HFF-Myc (cell line): ENCODE measurements at regions not wholly inside any gene's neighbourhood (a gene's known extent, or its start where the extent isn't known, plus 50 kb on each side); places are given as distances from the start of the nearest gene placed in this dataset.

ENCODE experiments used
- DNase-seq: peaks from one replicate; pipeline ENCODE4 v3.0.0-alpha.2; 2011; ENCODE audit warnings: low read depth; ENCODE audit errors: extremely low read depth
- H3K4me3 ChIP-seq: replicated peaks from 2 replicates; pipeline ENCODE4 v1.5.1; 2011; ENCODE audit warnings: low read depth, mild to moderate bottlenecking, control low read depth, low read length
- TF ChIP-seq, protein P1 (sequence below): IDR thresholded peaks from 2 replicates; pipeline ENCODE4 v1.5.1; 2012; ENCODE audit warnings: mild to moderate bottlenecking, low read depth, low read length, control low read depth; ENCODE audit errors: missing control alignments

DNA sequence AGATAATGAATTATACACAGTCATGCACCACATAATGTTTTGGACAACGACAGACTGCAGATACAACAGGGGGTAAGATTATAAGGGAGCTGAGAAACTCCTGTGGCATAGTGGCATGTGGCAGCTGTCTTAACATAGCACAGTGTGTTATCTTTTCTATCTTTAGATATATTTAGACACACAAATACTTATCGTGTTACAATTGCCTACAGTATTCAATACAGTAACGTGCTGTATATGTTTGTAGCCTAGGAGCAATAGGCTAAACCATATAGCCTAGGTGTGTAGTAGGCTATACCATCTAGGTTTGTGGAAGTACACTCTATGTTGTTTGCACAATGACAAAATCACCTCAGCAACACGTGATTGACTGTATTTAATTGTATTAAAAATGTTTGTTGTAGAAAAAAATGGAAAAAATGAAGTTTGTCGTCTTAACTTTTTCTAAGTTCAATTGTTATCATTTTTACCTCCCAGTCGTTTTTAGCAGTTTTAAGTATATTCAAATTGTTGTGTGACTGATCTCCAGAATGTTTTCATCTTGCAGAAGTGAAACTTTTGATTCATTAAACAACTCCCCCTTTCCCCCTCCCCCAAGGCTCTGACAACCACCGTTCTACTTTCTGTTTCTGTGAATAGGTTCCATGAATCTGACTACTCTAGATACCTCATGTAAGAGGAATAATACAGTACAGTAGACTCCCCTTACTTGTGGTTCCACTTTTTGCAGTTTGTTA, 351.0 kb upstream of the B3GALT2 start:
- no peak overlapping the region for H3K4me3 ChIP-seq
- DNase-seq: no peak
- TF ChIP-seq, protein P1, sequence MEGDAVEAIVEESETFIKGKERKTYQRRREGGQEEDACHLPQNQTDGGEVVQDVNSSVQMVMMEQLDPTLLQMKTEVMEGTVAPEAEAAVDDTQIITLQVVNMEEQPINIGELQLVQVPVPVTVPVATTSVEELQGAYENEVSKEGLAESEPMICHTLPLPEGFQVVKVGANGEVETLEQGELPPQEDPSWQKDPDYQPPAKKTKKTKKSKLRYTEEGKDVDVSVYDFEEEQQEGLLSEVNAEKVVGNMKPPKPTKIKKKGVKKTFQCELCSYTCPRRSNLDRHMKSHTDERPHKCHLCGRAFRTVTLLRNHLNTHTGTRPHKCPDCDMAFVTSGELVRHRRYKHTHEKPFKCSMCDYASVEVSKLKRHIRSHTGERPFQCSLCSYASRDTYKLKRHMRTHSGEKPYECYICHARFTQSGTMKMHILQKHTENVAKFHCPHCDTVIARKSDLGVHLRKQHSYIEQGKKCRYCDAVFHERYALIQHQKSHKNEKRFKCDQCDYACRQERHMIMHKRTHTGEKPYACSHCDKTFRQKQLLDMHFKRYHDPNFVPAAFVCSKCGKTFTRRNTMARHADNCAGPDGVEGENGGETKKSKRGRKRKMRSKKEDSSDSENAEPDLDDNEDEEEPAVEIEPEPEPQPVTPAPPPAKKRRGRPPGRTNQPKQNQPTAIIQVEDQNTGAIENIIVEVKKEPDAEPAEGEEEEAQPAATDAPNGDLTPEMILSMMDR: no peak

- DNase-seq: no peak
- H3K4me3 ChIP-seq: no peak overlapping the region
- TF ChIP-seq, protein P1: no peak
Observed at GRCh38 chr1:193533853-193534252, 347.4 kb upstream of the B3GALT2 start.

- TF ChIP-seq, protein P1: no peak
- DNase-seq: no peak
Observed at GRCh38 chr1:193525917-193526710, 339.7 kb upstream of the B3GALT2 start.

DNA sequence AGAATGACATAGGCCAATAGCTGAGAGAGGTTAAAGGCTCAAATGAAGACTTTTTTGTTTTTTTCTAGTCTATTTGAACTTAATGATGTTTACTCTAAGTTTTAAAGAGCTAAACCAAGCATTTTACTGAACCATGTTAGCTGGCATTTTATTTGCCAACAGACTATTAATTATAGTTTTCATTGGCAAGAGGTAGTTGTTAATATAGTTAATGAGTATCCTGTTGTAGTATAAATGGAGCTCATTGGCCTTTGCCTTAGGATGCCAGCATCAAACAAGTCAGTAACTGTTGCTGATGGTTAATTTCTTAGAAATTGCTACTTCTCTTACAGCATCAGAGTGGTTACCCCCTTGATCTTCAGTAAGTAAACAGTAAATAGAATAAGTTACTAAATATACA, 339.0 kb upstream of the B3GALT2 start:
- no peak overlapping the region for H3K4me3 ChIP-seq
- TF ChIP-seq, protein P1: no peak
- no peak for DNase-seq

More at GRCh38 chr1:193525917-193526710, 339.7 kb upstream of the B3GALT2 start:
- no peak overlapping the region for H3K4me3 ChIP-seq

DNA sequence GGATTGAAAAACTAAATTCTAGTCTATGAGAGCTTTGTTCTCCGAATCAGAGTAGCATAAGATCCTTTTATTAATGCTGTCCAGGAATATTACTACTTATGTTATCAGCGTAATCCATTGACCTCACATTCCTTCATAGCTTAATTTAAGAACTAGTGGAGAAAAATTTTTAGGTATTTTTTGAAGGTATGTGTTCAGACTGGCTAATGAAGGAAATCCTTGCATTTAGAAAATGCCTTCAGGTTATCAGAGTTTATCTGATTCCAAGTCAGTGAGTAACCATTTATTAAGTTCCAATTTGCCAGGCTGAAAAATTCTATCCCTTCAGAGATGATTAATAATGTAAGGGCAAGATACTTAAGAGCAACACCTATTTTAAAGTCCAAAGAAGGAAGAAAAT, 338.2 kb upstream of the B3GALT2 start:
- DNase-seq: no peak
- no peak overlapping the region for H3K4me3 ChIP-seq
- TF ChIP-seq, protein P1: no peak

DNA sequence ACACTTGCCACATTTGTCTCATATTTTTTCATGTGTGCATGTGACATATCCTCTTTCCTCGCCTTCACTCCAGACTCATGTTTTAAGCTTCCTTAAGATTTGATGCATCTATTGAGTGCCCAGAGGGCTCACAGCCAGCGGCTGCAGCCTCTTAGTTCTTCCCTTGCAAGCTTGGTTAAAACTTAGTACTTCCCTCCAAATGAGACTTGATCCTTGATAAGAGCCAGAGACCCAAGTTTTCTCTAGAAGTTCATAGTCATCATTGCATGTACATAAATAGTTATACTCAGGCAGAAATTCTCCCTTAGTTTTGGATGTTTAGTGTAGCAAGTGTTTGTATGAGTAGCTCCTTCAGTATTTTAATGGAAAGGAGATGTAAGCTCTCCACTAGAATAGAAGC, 337.6 kb upstream of the B3GALT2 start:
- TF ChIP-seq, protein P1: no peak
- no peak for DNase-seq
- H3K4me3 ChIP-seq: no peak overlapping the region
